ENCODE measurements at regions not wholly inside any gene's neighbourhood (a gene's known extent, or its start where the extent isn't known, plus 50 kb on each side); places are given as distances from the start of the nearest gene placed in this dataset.

- no peaks in the 10 kb centered on the region for H3K79me2 ChIP-seq (ENCODE audit: insufficient read depth, low read length)
- no peaks in the 10 kb centered on the region for H4K20me1 ChIP-seq (ENCODE audit: insufficient read depth, low read length)
- no peak overlapping the region for H3K9ac ChIP-seq (ENCODE audit: low read length)
- H3K27me3 ChIP-seq (ENCODE audit: insufficient read depth, low read length): no peaks in the 10 kb centered on the region
- H3K27ac ChIP-seq (ENCODE audit: low read depth, low read length, poor library complexity, severe bottlenecking): no peak overlapping the region
- no peaks in the 10 kb centered on the region for H3K9me2 ChIP-seq (ENCODE audit: low read depth, low read length)
- H3K4me2 ChIP-seq (ENCODE audit: low read length): no peak overlapping the region
- H3F3A ChIP-seq (ENCODE audit: insufficient read depth, low read length): no peaks in the 10 kb centered on the region
- H3K36me3 ChIP-seq (ENCODE audit: insufficient read depth, low read length): no peaks in the 10 kb centered on the region
- no peak overlapping the region for H2AFZ ChIP-seq (ENCODE audit: low read length)
- H3K4me1 ChIP-seq (ENCODE audit: insufficient read depth, low read length, severe bottlenecking): no peaks in the 10 kb centered on the region
- no peak overlapping the region for H3K4me3 ChIP-seq (ENCODE audit: low read depth, low read length, poor library complexity, severe bottlenecking)
- TF ChIP-seq EZH2 (IDR thresholded peaks at IDR 0.05; ENCODE audit: borderline replicate concordance, low read length): no peak
- TF ChIP-seq, protein P1, sequence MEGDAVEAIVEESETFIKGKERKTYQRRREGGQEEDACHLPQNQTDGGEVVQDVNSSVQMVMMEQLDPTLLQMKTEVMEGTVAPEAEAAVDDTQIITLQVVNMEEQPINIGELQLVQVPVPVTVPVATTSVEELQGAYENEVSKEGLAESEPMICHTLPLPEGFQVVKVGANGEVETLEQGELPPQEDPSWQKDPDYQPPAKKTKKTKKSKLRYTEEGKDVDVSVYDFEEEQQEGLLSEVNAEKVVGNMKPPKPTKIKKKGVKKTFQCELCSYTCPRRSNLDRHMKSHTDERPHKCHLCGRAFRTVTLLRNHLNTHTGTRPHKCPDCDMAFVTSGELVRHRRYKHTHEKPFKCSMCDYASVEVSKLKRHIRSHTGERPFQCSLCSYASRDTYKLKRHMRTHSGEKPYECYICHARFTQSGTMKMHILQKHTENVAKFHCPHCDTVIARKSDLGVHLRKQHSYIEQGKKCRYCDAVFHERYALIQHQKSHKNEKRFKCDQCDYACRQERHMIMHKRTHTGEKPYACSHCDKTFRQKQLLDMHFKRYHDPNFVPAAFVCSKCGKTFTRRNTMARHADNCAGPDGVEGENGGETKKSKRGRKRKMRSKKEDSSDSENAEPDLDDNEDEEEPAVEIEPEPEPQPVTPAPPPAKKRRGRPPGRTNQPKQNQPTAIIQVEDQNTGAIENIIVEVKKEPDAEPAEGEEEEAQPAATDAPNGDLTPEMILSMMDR (IDR thresholded peaks at IDR 0.05; ENCODE audit: low read length): no peak
- H3K9me3 ChIP-seq (ENCODE audit: low read length): no peaks in the 10 kb centered on the region
Observed at GRCh38 chr6:4449409-4449808, 314.0 kb upstream of the ECI2 start.

GRCh38 chr6:4448841-4449240 lies 313.5 kb upstream of the ECI2 start:
- no peaks in the 10 kb centered on the region for H3K9me3 ChIP-seq (ENCODE audit: low read length)
- no peak for TF ChIP-seq EZH2 (IDR thresholded peaks at IDR 0.05; ENCODE audit: borderline replicate concordance, low read length)

GRCh38 chr6:4447639-4448330 lies 312.4 kb upstream of the ECI2 start:
- no peaks in the 10 kb centered on the region for H3K36me3 ChIP-seq (ENCODE audit: insufficient read depth, low read length)
- H3K9me2 ChIP-seq (ENCODE audit: low read depth, low read length): no peaks in the 10 kb centered on the region
- no peak overlapping the region for H3K27ac ChIP-seq (ENCODE audit: low read depth, low read length, poor library complexity, severe bottlenecking)
- H3K4me3 ChIP-seq (ENCODE audit: low read depth, low read length, poor library complexity, severe bottlenecking): no peak overlapping the region
- no peak overlapping the region for H2AFZ ChIP-seq (ENCODE audit: low read length)
- no peaks in the 10 kb centered on the region for H3K79me2 ChIP-seq (ENCODE audit: insufficient read depth, low read length)
- no peaks in the 10 kb centered on the region for H4K20me1 ChIP-seq (ENCODE audit: insufficient read depth, low read length)
- no peak overlapping the region for H3K9ac ChIP-seq (ENCODE audit: low read length)
- no peak for TF ChIP-seq EZH2 (IDR thresholded peaks at IDR 0.05; ENCODE audit: borderline replicate concordance, low read length)
- TF ChIP-seq, protein P1 (IDR thresholded peaks at IDR 0.05; ENCODE audit: low read length): no peak
- no peak overlapping the region for H3K4me2 ChIP-seq (ENCODE audit: low read length)
- H3K4me1 ChIP-seq (ENCODE audit: insufficient read depth, low read length, severe bottlenecking): no peaks in the 10 kb centered on the region
- H3K27me3 ChIP-seq (ENCODE audit: insufficient read depth, low read length): no peaks in the 10 kb centered on the region
- no peaks in the 10 kb centered on the region for H3F3A ChIP-seq (ENCODE audit: insufficient read depth, low read length)
- no peaks in the 10 kb centered on the region for H3K9me3 ChIP-seq (ENCODE audit: low read length)

More at GRCh38 chr6:4448841-4449240, 313.5 kb upstream of the ECI2 start:
- H4K20me1 ChIP-seq (ENCODE audit: insufficient read depth, low read length): no peaks in the 10 kb centered on the region
- no peak overlapping the region for H3K4me2 ChIP-seq (ENCODE audit: low read length)
- no peak overlapping the region for H3K9ac ChIP-seq (ENCODE audit: low read length)
- no peaks in the 10 kb centered on the region for H3K9me2 ChIP-seq (ENCODE audit: low read depth, low read length)
- H3K36me3 ChIP-seq (ENCODE audit: insufficient read depth, low read length): no peaks in the 10 kb centered on the region
- H3K27ac ChIP-seq (ENCODE audit: low read depth, low read length, poor library complexity, severe bottlenecking): no peak overlapping the region
- no peaks in the 10 kb centered on the region for H3K4me1 ChIP-seq (ENCODE audit: insufficient read depth, low read length, severe bottlenecking)
- no peaks in the 10 kb centered on the region for H3F3A ChIP-seq (ENCODE audit: insufficient read depth, low read length)
- no peak overlapping the region for H2AFZ ChIP-seq (ENCODE audit: low read length)
- H3K79me2 ChIP-seq (ENCODE audit: insufficient read depth, low read length): no peaks in the 10 kb centered on the region
- no peak overlapping the region for H3K4me3 ChIP-seq (ENCODE audit: low read depth, low read length, poor library complexity, severe bottlenecking)
- H3K27me3 ChIP-seq (ENCODE audit: insufficient read depth, low read length): no peaks in the 10 kb centered on the region

- H3K27me3 ChIP-seq (ENCODE audit: insufficient read depth, low read length): no peaks in the 10 kb centered on the region
- no peaks in the 10 kb centered on the region for H3K4me1 ChIP-seq (ENCODE audit: insufficient read depth, low read length, severe bottlenecking)
- TF ChIP-seq, protein P1 (IDR thresholded peaks at IDR 0.05; ENCODE audit: low read length): no peak
- TF ChIP-seq EZH2 (IDR thresholded peaks at IDR 0.05; ENCODE audit: borderline replicate concordance, low read length): no peak
- H3K4me3 ChIP-seq (ENCODE audit: low read depth, low read length, poor library complexity, severe bottlenecking): no peak overlapping the region
- no peak overlapping the region for H2AFZ ChIP-seq (ENCODE audit: low read length)
- H3K9ac ChIP-seq (ENCODE audit: low read length): no peak overlapping the region
- no peaks in the 10 kb centered on the region for H3K79me2 ChIP-seq (ENCODE audit: insufficient read depth, low read length)
- no peak overlapping the region for H3K27ac ChIP-seq (ENCODE audit: low read depth, low read length, poor library complexity, severe bottlenecking)
- no peaks in the 10 kb centered on the region for H4K20me1 ChIP-seq (ENCODE audit: insufficient read depth, low read length)
- no peaks in the 10 kb centered on the region for H3K36me3 ChIP-seq (ENCODE audit: insufficient read depth, low read length)
- H3K4me2 ChIP-seq (ENCODE audit: low read length): no peak overlapping the region
- H3F3A ChIP-seq (ENCODE audit: insufficient read depth, low read length): no peaks in the 10 kb centered on the region
- no peaks in the 10 kb centered on the region for H3K9me2 ChIP-seq (ENCODE audit: low read depth, low read length)
- no peaks in the 10 kb centered on the region for H3K9me3 ChIP-seq (ENCODE audit: low read length)
Observed at GRCh38 chr6:4446982-4447381, 311.6 kb upstream of the ECI2 start.

Measured in OCI-LY1 (cell line).